ENCODE measurements at regions not wholly inside any gene's neighbourhood (a gene's known extent, or its start where the extent isn't known, plus 50 kb on each side); places are given as distances from the start of the nearest gene placed in this dataset.

DNA sequence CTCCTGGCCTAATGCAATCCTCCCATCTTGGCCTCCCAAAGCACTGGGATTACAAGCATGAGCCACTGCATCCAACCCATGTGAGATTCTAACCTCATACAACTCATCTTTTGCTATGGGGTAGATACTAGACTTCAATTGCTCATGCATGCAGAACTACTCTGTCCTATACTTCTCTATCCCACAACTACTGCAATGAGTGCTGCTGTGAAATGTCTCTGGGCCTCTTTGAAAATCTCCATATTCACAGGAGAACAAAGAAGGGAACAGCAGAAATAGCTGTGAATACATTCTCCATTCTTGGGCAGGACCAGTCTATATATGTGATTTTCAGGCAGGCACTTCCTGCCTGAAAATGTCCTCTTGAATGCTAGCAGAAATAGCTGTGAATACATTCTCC lies 220.7 kb upstream of the GRIP1 start:
- no peak overlapping the region for H2AFZ ChIP-seq (ENCODE audit: low read depth, low read length)
- POLR2A ChIA-PET, result no interaction called here
- intact Hi-C loops (cut with micrococcal nuclease), result no loop called here
- TF ChIP-seq, protein P1, sequence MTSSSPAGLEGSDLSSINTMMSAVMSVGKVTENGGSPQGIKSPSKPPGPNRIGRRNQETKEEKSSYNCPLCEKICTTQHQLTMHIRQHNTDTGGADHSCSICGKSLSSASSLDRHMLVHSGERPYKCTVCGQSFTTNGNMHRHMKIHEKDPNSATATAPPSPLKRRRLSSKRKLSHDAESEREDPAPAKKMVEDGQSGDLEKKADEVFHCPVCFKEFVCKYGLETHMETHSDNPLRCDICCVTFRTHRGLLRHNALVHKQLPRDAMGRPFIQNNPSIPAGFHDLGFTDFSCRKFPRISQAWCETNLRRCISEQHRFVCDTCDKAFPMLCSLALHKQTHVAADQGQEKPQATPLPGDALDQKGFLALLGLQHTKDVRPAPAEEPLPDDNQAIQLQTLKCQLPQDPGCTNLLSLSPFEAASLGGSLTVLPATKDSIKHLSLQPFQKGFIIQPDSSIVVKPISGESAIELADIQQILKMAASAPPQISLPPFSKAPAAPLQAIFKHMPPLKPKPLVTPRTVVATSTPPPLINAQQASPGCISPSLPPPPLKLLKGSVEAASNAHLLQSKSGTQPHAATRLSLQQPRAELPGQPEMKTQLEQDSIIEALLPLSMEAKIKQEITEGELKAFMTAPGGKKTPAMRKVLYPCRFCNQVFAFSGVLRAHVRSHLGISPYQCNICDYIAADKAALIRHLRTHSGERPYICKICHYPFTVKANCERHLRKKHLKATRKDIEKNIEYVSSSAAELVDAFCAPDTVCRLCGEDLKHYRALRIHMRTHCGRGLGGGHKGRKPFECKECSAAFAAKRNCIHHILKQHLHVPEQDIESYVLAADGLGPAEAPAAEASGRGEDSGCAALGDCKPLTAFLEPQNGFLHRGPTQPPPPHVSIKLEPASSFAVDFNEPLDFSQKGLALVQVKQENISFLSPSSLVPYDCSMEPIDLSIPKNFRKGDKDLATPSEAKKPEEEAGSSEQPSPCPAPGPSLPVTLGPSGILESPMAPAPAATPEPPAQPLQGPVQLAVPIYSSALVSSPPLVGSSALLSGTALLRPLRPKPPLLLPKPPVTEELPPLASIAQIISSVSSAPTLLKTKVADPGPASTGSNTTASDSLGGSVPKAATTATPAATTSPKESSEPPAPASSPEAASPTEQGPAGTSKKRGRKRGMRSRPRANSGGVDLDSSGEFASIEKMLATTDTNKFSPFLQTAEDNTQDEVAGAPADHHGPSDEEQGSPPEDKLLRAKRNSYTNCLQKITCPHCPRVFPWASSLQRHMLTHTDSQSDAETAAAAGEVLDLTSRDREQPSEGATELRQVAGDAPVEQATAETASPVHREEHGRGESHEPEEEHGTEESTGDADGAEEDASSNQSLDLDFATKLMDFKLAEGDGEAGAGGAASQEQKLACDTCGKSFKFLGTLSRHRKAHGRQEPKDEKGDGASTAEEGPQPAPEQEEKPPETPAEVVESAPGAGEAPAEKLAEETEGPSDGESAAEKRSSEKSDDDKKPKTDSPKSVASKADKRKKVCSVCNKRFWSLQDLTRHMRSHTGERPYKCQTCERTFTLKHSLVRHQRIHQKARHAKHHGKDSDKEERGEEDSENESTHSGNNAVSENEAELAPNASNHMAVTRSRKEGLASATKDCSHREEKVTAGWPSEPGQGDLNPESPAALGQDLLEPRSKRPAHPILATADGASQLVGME (CRISPR knock-in tag; IDR thresholded peaks at IDR 0.05), result no peak
- TF ChIP-seq PHF8 (IDR thresholded peaks at IDR 0.05; ENCODE audit: borderline replicate concordance, low read length), result no peak
- no peak for TF ChIP-seq SMAD3 (CRISPR knock-in tag; conservative IDR thresholded peaks at IDR 0.05)
- TF ChIP-seq NEUROD1 (IDR thresholded peaks at IDR 0.05; ENCODE audit: borderline replicate concordance, low read depth, low read length, partially characterized antibody), result no peak
- no peak for TF ChIP-seq HNRNPUL1 (IDR thresholded peaks at IDR 0.05; ENCODE audit: low read length)
- no peak for TF ChIP-seq NUFIP1 (IDR thresholded peaks at IDR 0.05; ENCODE audit: partially characterized antibody)
- no peak for TF ChIP-seq TAF15 (IDR thresholded peaks at IDR 0.05; ENCODE audit: low read depth, low read length)
- TF ChIP-seq GATAD2A (IDR thresholded peaks at IDR 0.05), result no peak
- TF ChIP-seq ZNF644 (tag; IDR thresholded peaks at IDR 0.05; ENCODE audit: low read depth), result no peak
- TF ChIP-seq SP2 (IDR thresholded peaks at IDR 0.05; ENCODE audit: extremely low read depth, low read depth, low read length, poor library complexity, severe bottlenecking), result no peak
- TF ChIP-seq, protein P2, sequence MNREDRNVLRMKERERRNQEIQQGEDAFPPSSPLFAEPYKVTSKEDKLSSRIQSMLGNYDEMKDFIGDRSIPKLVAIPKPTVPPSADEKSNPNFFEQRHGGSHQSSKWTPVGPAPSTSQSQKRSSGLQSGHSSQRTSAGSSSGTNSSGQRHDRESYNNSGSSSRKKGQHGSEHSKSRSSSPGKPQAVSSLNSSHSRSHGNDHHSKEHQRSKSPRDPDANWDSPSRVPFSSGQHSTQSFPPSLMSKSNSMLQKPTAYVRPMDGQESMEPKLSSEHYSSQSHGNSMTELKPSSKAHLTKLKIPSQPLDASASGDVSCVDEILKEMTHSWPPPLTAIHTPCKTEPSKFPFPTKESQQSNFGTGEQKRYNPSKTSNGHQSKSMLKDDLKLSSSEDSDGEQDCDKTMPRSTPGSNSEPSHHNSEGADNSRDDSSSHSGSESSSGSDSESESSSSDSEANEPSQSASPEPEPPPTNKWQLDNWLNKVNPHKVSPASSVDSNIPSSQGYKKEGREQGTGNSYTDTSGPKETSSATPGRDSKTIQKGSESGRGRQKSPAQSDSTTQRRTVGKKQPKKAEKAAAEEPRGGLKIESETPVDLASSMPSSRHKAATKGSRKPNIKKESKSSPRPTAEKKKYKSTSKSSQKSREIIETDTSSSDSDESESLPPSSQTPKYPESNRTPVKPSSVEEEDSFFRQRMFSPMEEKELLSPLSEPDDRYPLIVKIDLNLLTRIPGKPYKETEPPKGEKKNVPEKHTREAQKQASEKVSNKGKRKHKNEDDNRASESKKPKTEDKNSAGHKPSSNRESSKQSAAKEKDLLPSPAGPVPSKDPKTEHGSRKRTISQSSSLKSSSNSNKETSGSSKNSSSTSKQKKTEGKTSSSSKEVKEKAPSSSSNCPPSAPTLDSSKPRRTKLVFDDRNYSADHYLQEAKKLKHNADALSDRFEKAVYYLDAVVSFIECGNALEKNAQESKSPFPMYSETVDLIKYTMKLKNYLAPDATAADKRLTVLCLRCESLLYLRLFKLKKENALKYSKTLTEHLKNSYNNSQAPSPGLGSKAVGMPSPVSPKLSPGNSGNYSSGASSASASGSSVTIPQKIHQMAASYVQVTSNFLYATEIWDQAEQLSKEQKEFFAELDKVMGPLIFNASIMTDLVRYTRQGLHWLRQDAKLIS (CRISPR knock-in tag; IDR thresholded peaks at IDR 0.05), result no peak
- no peak for TF ChIP-seq COPS2 (conservative IDR thresholded peaks at IDR 0.05)

More for the DNA sequence above, 220.7 kb upstream of the GRIP1 start:
- no peaks in the 10 kb centered on the region for H3K79me2 ChIP-seq (ENCODE audit: control insufficient read depth, insufficient read depth, low read length)
- H3K27ac ChIP-seq (ENCODE audit: extremely low read depth, low read depth, low read length), result no peak overlapping the region
- ATAC-seq (no peak), FAIRE-seq (no peak), DNase-seq (ENCODE audit: extremely low read depth in 1 of 4, low spot score in 3 of 4) (no peak)
- H3K9me3 ChIP-seq (replicated peaks; ENCODE audit: control insufficient read depth, insufficient read depth, low read depth, low read length), result no peaks in the 10 kb centered on the region
- H3K36me3 ChIP-seq (ENCODE audit: control insufficient read depth, insufficient read depth, low read length), result no peaks in the 10 kb centered on the region
- CTCF ChIA-PET (ENCODE audit: low intra/inter-chr PET ratio), result no interaction called here
- no peaks in the 10 kb centered on the region for H4K20me1 ChIP-seq (replicated peaks; ENCODE audit: control insufficient read depth, insufficient read depth, low read length)
- H3K27me3 ChIP-seq (ENCODE audit: control insufficient read depth in 2 of 2, insufficient read depth in 2 of 2, low read length in 2 of 2), result no peaks in the 10 kb centered on the region
- H3K4me1 ChIP-seq (replicated peaks in 1 of 2; ENCODE audit: control insufficient read depth in 2 of 2, insufficient read depth in 2 of 2, low read length in 2 of 2), result no peaks in the 10 kb centered on the region; a peak in 1 of 5 replicates
- in situ Hi-C loops (cut with MboI), result no loop called here
- H3K4me2 ChIP-seq (ENCODE audit: insufficient read depth, low read length), result no peak overlapping the region
- no peak overlapping the region for H3K4me3 ChIP-seq
- H3K9ac ChIP-seq (ENCODE audit: insufficient read depth in 1 of 2, low read depth in 2 of 2, low read length in 2 of 2), result no peak overlapping the region
- H3K9me1 ChIP-seq (ENCODE audit: control insufficient read depth, insufficient read depth, low read length), result no peaks in the 10 kb centered on the region
- no TSS peak for BruUV-seq (replicated peaks)

Measured in K562 (cell line).